GM21447 (cell line): ENCODE measurements at regions not wholly inside any gene's neighbourhood (a gene's known extent, or its start where the extent isn't known, plus 50 kb on each side); places are given as distances from the start of the nearest gene placed in this dataset.
"Not testable (repeated sequence)": the region's sequence is repeated elsewhere in the genome, so short reads cannot be mapped to it uniquely, and the experiment has no call there.

ENCODE experiments used
- ATAC-seq: cut with Tn5 transposase; IDR thresholded peaks from one replicate; pipeline ENCODE4 v1.9.1; 2021; ENCODE audit not compliant: unreplicated experiment

GRCh38 chr2:234375176-234375880 is 121.6 kb downstream of the ARL4C start:
- ATAC-seq: no peak

- ATAC-seq: no peak
Measured at GRCh38 chr2:234374736-234375135, 122.1 kb downstream of the ARL4C start.

DNA sequence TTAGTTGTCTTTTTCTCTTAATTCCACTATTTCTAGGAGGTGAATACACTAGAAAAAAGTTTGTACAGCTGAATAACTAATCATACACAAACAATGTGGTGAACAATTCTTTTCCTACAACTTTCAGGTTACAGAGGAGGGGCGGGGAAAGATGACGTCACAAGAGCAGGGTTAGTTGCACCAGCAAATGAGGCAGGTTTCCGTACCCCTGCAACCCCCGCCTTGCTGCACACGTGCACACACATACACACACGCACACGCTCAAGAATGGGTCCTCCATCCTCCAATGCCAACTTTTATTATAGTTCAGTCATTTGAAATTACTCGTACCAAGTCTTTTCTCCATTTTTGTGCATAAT is 122.8 kb downstream of the ARL4C start:
- ATAC-seq: no peak

DNA sequence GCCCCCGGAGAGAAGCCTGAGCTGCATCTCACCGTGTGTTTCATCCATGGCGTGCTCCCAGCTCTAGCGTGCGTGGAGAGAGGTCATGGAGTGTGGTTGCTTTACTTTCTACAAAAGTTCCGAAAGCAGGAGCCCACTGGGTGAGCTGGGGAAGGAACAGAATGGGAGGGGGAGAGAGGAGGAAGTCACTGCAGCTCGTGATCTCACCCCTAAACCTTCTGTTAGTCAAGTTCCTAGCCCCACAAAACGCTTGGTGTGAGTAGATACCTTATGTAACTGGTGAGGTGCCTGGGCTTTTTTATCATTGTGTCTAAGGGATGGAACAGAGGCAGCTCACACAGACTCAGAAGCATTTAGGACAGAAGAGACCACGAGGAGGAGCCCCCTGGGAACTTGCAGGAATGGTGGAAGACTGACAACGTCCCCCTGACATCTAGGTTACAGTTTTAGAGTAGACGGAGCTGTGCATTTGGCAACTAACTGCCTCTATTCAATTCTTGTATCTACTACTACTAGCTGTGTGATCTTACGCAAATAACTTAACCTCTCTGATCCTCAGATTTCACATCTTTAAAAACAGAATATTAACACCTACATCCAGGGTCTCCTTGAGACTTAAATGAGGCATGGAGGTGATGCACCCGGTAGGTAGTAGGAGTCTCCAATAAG is 123.3 kb downstream of the ARL4C start:
- ATAC-seq: no peak

- no peak for ATAC-seq
Measured at GRCh38 chr2:234373060-234373459, 123.8 kb downstream of the ARL4C start.

- ATAC-seq: no peak
Measured at GRCh38 chr2:234372506-234372905, 124.4 kb downstream of the ARL4C start.

DNA sequence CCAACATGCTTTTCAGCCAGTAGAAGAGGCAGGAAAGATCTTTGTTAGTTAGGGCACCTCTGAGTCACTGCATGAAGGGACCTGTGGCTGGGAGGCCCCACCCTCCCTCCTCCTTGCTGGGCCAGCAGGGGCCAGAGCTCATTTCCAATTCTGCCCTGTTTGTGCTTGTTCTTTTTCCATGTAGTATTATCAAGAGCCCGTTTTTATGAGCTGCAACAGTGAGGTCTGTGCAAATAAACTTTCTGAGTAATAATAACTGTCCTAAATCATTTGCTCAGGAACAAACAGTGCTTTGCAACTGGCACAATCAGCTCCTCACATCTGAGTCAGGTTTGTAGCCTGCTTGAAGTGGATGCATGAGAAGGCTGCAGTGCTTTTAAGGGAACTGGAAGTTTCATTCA is 128.0 kb downstream of the ARL4C start:
- ATAC-seq: no peak

DNA sequence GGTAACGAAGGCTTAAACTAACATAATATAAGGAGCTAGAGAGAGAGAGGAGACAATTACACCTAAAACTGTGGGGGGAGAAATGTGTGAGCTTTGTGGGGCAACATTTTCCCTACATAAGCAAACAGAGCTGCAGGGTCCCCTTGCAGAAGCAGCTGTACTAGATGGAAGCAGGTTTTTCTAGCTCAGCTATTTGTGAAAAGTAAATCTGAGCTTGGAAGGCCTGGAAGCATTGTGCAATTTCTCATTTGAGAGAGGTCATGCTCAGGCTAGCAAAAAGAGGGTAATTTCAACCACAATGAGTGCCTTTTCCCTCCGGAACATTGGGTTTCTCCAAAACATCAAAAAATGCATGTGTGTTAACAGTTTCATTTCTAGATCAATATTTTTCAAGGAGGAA is 130.0 kb downstream of the ARL4C start:
- no peak for ATAC-seq

DNA sequence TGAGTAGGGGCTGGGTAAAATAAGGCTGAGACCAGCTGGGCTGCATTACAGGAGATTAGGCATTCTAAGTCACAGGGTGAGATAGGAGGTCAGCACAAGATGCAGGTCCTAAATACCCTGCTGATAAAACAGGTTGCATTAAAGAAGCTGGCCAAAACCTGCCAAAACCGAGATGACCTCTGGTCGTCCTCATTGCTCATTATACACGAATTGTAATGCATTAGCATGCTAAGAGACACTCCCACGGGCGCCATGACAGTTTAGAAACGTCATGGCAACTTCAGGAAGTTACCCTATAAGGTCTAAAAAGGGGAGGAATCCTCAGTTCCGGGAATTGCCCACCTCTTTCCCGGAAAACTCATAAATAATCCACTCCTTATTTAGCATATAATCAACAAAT is 132.2 kb downstream of the ARL4C start:
- no peak for ATAC-seq

DNA sequence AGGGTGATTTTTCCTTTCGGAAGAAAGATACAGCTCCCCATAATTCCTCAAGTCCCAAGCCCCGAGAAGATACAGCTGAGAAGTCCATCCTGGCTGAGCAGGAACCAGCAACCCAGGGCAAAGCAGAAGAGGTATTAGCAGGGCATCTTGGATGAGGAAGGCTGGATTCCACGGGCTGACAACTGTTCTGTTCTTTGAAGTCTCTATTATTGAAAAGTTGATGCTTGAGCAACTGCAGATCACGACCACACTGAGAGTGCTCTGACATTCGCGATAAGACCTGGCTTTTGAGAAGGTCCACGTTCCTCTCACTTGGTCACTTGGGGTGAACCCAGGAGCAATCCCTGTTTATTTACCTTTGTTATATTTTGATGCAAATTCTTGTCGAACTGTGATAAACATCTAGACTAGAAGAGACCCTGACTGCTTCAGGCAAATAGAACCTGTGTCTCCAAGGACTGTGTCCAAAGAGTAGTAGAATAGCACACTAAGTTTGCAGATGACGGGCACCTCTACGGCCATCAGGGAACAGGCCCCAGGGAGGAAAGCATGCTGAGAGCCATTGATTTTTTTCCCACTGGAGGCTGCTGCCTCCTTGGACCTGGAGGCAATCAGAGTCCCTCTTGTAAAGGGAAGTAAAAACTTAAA is 133.1 kb downstream of the ARL4C start:
- ATAC-seq: no peak

- ATAC-seq: no peak
Measured at GRCh38 chr2:234363011-234363487, 133.8 kb downstream of the ARL4C start.

- not testable (repeated sequence) for ATAC-seq
Measured at GRCh38 chr2:234360313-234360975, 136.4 kb downstream of the ARL4C start.

GRCh38 chr2:234357666-234358065 is 139.2 kb downstream of the ARL4C start:
- ATAC-seq: no peak

GRCh38 chr2:234355808-234356365 is 141.0 kb downstream of the ARL4C start:
- ATAC-seq: no peak

DNA sequence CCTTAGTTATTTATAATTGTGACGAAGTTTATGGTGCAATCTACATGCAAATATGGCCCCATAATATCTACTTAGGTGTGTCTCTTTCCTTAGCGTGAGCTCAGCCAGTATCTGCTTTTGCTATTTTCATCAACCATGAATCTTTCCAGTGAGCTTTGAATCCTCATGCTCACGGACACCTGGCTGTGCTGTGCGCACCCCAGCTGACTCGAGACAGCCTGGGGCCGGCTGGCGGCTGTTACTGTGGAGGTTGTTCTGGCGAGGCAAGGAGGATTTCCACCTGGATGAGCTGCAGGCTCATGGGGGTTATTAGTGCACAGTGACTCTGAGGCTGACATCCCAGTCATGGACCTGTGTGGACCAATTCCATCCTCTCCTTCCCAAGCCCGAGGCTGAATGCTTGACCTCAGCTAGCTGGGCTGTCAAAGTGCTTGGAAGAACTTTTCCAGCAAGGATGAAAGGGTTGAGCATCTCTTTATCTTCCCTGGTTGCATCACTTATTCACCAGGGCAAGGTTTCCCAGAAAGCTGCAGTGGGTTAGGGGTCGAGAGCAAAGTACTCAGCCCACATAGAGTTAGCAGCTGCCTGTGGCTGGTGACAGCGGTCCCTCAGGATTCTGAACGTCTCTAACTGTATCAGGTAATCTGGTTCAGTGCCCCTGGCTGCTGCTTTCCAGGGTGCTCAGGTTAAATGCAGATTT is 141.7 kb downstream of the ARL4C start:
- no peak for ATAC-seq

DNA sequence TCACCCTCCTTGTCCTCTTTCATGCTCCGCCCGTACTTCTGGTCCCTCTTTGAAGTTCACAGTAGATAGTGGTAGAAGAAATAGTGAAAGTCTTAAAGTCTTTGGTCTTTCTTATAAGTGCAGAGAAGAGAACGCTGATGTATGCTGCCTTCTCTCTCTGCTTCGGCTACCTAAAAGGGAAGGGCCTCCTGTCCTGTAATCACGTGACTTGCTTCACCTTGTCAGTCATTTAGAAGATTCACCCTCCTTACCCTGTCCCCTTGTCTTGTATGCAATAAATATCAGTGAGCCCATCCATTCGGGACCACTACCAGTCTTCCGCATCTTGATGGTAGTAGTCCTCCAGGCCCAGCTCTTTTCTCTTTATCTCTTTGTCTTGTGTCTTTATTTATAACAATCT is 144.6 kb downstream of the ARL4C start:
- no peak for ATAC-seq

DNA sequence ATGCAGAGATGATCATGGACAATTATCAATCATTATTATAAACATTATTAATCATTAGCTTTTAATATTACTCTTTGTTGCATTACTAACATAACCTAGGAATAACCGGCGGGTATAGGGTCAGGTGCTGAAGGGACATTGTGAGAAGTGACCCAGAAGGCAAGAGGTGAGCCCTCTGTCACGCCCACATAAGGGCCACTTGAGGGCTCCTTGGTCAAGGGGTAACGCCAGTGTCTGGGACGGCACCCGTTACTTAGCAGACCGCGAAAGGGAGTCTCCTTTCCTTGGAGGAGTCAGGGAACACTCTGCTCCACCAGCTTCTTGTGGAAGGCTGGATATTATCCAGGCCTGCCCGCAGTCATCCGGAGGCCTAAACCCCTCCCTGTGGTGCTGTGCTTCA is 145.0 kb downstream of the ARL4C start:
- ATAC-seq: not testable (repeated sequence)

- no peak for ATAC-seq
Measured at GRCh38 chr2:234348081-234348480, 148.8 kb downstream of the ARL4C start.

DNA sequence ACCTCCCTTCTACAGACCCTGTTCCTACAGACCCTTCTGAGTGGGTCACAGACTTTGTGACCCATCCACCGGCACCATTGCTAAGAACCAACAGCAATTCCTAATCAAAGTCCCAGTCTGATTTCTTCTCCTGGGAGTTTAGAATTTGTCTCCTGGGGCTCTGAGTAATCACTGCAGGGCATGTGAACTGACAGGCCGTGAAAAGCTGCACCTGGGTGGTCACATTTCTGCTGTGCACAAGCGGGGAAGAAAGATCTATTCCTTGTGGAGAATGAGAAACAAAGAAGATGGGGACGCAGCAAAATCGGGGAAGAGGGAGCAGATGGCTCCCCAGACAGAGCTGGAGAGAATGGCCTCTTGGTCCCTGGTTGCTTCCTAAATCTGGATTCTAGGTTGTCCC is 151.0 kb downstream of the ARL4C start:
- no peak for ATAC-seq

DNA sequence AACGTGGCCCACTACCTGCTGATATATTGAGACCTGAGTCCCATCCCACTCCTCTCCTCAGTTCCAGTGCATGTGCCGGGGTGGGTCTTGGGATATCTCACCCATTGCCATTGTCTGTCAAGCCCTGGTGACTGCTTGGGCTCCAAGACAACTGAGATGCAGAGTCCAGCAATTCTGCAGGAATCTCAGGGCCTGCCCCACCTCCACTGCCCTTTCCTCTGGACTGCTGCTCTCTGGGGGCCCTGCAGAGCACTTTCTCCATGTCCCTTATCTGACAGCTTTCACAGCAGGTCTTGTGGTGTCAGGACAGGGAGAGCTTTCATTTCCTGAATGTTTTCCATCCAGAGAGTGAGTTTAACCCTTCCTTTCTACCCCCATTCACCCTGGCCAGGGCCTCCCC is 152.9 kb downstream of the ARL4C start:
- ATAC-seq: no peak

- no peak for ATAC-seq
Measured at GRCh38 chr2:234343372-234343771, 153.5 kb downstream of the ARL4C start.
